ENCODE measurements at regions not wholly inside any gene's neighbourhood (a gene's known extent, or its start where the extent isn't known, plus 50 kb on each side); places are given as distances from the start of the nearest gene placed in this dataset.

GRCh38 chr12:98182821-98183220, 332.6 kb upstream of the TMPO start:
- no peak overlapping the region for H3K4me3 ChIP-seq (ENCODE audit: low read depth, low read length)
- TF ChIP-seq CTCF (IDR thresholded peaks at IDR 0.05; ENCODE audit: borderline replicate concordance, insufficient read depth, low read depth, low read length), result no peak

GRCh38 chr12:98185606-98186005, 329.8 kb upstream of the TMPO start:
- TF ChIP-seq CTCF (IDR thresholded peaks at IDR 0.05; ENCODE audit: borderline replicate concordance, insufficient read depth, low read depth, low read length), result no peak
- no peak overlapping the region for H3K4me3 ChIP-seq (ENCODE audit: low read depth, low read length)

- TF ChIP-seq CTCF (IDR thresholded peaks at IDR 0.05; ENCODE audit: borderline replicate concordance, insufficient read depth, low read depth, low read length), result no peak
- H3K4me3 ChIP-seq (ENCODE audit: low read depth, low read length), result no peak overlapping the region
Observed at GRCh38 chr12:98188650-98189077, 326.7 kb upstream of the TMPO start.

- H3K4me3 ChIP-seq (ENCODE audit: low read depth, low read length), result no peak overlapping the region
- TF ChIP-seq CTCF (IDR thresholded peaks at IDR 0.05; ENCODE audit: borderline replicate concordance, insufficient read depth, low read depth, low read length), result no peak
Observed at GRCh38 chr12:98194591-98194990, 320.8 kb upstream of the TMPO start.

GRCh38 chr12:98198261-98198982, 317.0 kb upstream of the TMPO start:
- TF ChIP-seq CTCF (IDR thresholded peaks at IDR 0.05; ENCODE audit: borderline replicate concordance, insufficient read depth, low read depth, low read length), result no peak
- H3K4me3 ChIP-seq (ENCODE audit: low read depth, low read length), result no peak overlapping the region

GRCh38 chr12:98208816-98209215, 306.6 kb upstream of the TMPO start:
- no peak overlapping the region for H3K4me3 ChIP-seq (ENCODE audit: low read depth, low read length)
- TF ChIP-seq CTCF (IDR thresholded peaks at IDR 0.05; ENCODE audit: borderline replicate concordance, insufficient read depth, low read depth, low read length), result no peak

GRCh38 chr12:98211909-98212695, 303.3 kb upstream of the TMPO start:
- no peak for TF ChIP-seq CTCF (IDR thresholded peaks at IDR 0.05; ENCODE audit: borderline replicate concordance, insufficient read depth, low read depth, low read length)
- no peak overlapping the region for H3K4me3 ChIP-seq (ENCODE audit: low read depth, low read length)

Data from GM12875 (cell line).